ENCODE measurements at regions not wholly inside any gene's neighbourhood (a gene's known extent, or its start where the extent isn't known, plus 50 kb on each side); places are given as distances from the start of the nearest gene placed in this dataset.
"Not testable (repeated sequence)": the region's sequence is repeated elsewhere in the genome, so short reads cannot be mapped to it uniquely, and the experiment has no call there.

- 90% methylated on average over 3 of the region's 3 CpGs for WGBS
Observed at GRCh38 chr7:51455086-51455485, 138.5 kb upstream of the COBL start.

GRCh38 chr7:51452694-51453093 is 136.1 kb upstream of the COBL start:
- DNase-seq = no peak
- Histone ChIP-seq H3K4me1 (ENCODE audit: control insufficient read depth, insufficient read depth, low read length) (no peaks in the 10 kb centered on the region), H3K9me3 (ENCODE audit: control insufficient read depth, low read length) (no peaks in the 10 kb centered on the region), H3K27ac (ENCODE audit: low read length) (no peak overlapping the region), H3K27me3 (ENCODE audit: control insufficient read depth, insufficient read depth) (no peaks in the 10 kb centered on the region), H3K4me3 (ENCODE audit: low read length) (no peak overlapping the region)
- 80% methylated on average over 1 of the region's 1 CpG for WGBS
- intact Hi-C loops (cut with DNase I) = no loop called here
- ATAC-seq = peak in 1 of 2 donors; percentile 57

More at GRCh38 chr7:51455086-51455485, 138.5 kb upstream of the COBL start:
- Histone ChIP-seq H3K4me3 (ENCODE audit: low read length) (no peak overlapping the region), H3K9me3 (ENCODE audit: control insufficient read depth, low read length) (no peaks in the 10 kb centered on the region), H3K27ac (ENCODE audit: low read length) (no peak overlapping the region), H3K27me3 (ENCODE audit: control insufficient read depth, insufficient read depth) (no peaks in the 10 kb centered on the region), H3K4me1 (ENCODE audit: control insufficient read depth, insufficient read depth, low read length) (no peaks in the 10 kb centered on the region)
- ATAC-seq = no peak
- intact Hi-C loops (cut with DNase I) = no loop called here
- no peak for DNase-seq

- Histone ChIP-seq H3K27me3 (ENCODE audit: control insufficient read depth, insufficient read depth) (no peaks in the 10 kb centered on the region), H3K9me3 (ENCODE audit: control insufficient read depth, low read length) (no peaks in the 10 kb centered on the region), H3K4me3 (ENCODE audit: low read length) (no peak overlapping the region), H3K27ac (ENCODE audit: low read length) (no peak overlapping the region), H3K4me1 (ENCODE audit: control insufficient read depth, insufficient read depth, low read length) (no peaks in the 10 kb centered on the region)
- ATAC-seq (peak in 1 of 2 donors; percentile 27), DNase-seq (no peak)
- 65% methylated on average over 10 of the region's 10 CpGs for WGBS
- intact Hi-C loops (cut with DNase I) = no loop called here
Observed at GRCh38 chr7:51451751-51452476, 135.3 kb upstream of the COBL start.

GRCh38 chr7:51450541-51450940 is 133.9 kb upstream of the COBL start:
- ATAC-seq (no peak), DNase-seq (no peak)
- 83% methylated on average over 6 of the region's 6 CpGs for WGBS
- Histone ChIP-seq H3K27me3 (ENCODE audit: control insufficient read depth, insufficient read depth) (no peaks in the 10 kb centered on the region), H3K4me3 (ENCODE audit: low read length) (no peak overlapping the region), H3K4me1 (ENCODE audit: control insufficient read depth, insufficient read depth, low read length) (no peaks in the 10 kb centered on the region), H3K27ac (ENCODE audit: low read length) (no peak overlapping the region), H3K9me3 (ENCODE audit: control insufficient read depth, low read length) (no peaks in the 10 kb centered on the region)
- intact Hi-C loops (cut with DNase I) = no loop called here

- WGBS = 52% methylated on average over 5 of the region's 5 CpGs
- ATAC-seq = no peak
- Histone ChIP-seq H3K27ac (ENCODE audit: low read length) (no peak overlapping the region), H3K4me1 (ENCODE audit: control insufficient read depth, insufficient read depth, low read length) (no peaks in the 10 kb centered on the region), H3K9me3 (ENCODE audit: control insufficient read depth, low read length) (no peaks in the 10 kb centered on the region), H3K4me3 (ENCODE audit: low read length) (no peak overlapping the region), H3K27me3 (ENCODE audit: control insufficient read depth, insufficient read depth) (no peaks in the 10 kb centered on the region)
- no peak for DNase-seq
- intact Hi-C loops (cut with DNase I) = no loop called here
Observed at GRCh38 chr7:51446785-51447184, 130.2 kb upstream of the COBL start.

- intact Hi-C loops (cut with DNase I) = no loop called here
- no peak overlapping the region for H3K4me3 ChIP-seq (ENCODE audit: low read length)
- no peaks in the 10 kb centered on the region for H3K4me1 ChIP-seq (ENCODE audit: control insufficient read depth, insufficient read depth, low read length)
- H3K27me3 ChIP-seq (ENCODE audit: control insufficient read depth, insufficient read depth) = no peaks in the 10 kb centered on the region
- WGBS = 33% methylated on average over 11 of the region's 11 CpGs
- no peak for DNase-seq
- no peaks in the 10 kb centered on the region for H3K9me3 ChIP-seq (ENCODE audit: control insufficient read depth, low read length)
- no peak for ATAC-seq
- H3K27ac ChIP-seq (ENCODE audit: low read length) = no peak overlapping the region
Observed at GRCh38 chr7:51446356-51446755, 129.7 kb upstream of the COBL start.

GRCh38 chr7:51444936-51445335 is 128.3 kb upstream of the COBL start:
- Histone ChIP-seq H3K27ac (ENCODE audit: low read length) (no peak overlapping the region), H3K9me3 (ENCODE audit: control insufficient read depth, low read length) (no peaks in the 10 kb centered on the region), H3K4me3 (ENCODE audit: low read length) (no peak overlapping the region), H3K4me1 (ENCODE audit: control insufficient read depth, insufficient read depth, low read length) (no peaks in the 10 kb centered on the region), H3K27me3 (ENCODE audit: control insufficient read depth, insufficient read depth) (no peaks in the 10 kb centered on the region)
- no peak for ATAC-seq
- DNase-seq = no peak
- WGBS = 32% methylated on average over 1 of the region's 1 CpG
- intact Hi-C loops (cut with DNase I) = no loop called here

- Histone ChIP-seq H3K27me3 (ENCODE audit: control insufficient read depth, insufficient read depth) (no peaks in the 10 kb centered on the region), H3K27ac (ENCODE audit: low read length) (no peak overlapping the region), H3K4me3 (ENCODE audit: low read length) (no peak overlapping the region), H3K4me1 (ENCODE audit: control insufficient read depth, insufficient read depth, low read length) (no peaks in the 10 kb centered on the region), H3K9me3 (ENCODE audit: control insufficient read depth, low read length) (no peaks in the 10 kb centered on the region)
- DNase-seq = peak in 2 of 3 donors; percentile 21 to 69
- WGBS = 16% methylated on average over 13 of the region's 13 CpGs
- ATAC-seq = peak; percentile 42 to 47
- intact Hi-C loops (cut with DNase I) = no loop called here
Observed at GRCh38 chr7:51430480-51431086, 114.0 kb upstream of the COBL start.

GRCh38 chr7:51428217-51428887 is 111.7 kb upstream of the COBL start:
- 76% methylated on average over 8 of the region's 8 CpGs for WGBS
- H3K4me3 ChIP-seq (ENCODE audit: low read length) = no peak overlapping the region
- no peaks in the 10 kb centered on the region for H3K9me3 ChIP-seq (ENCODE audit: control insufficient read depth, low read length)
- no peaks in the 10 kb centered on the region for H3K27me3 ChIP-seq (ENCODE audit: control insufficient read depth, insufficient read depth)
- ATAC-seq (no peak), DNase-seq (no peak)
- H3K27ac ChIP-seq (ENCODE audit: low read length) = no peak overlapping the region
- no peaks in the 10 kb centered on the region for H3K4me1 ChIP-seq (ENCODE audit: control insufficient read depth, insufficient read depth, low read length)
- intact Hi-C loops (cut with DNase I) = no loop called here

- Histone ChIP-seq H3K4me1 (ENCODE audit: control insufficient read depth, insufficient read depth, low read length) (no peaks in the 10 kb centered on the region), H3K4me3 (ENCODE audit: low read length) (no peak overlapping the region), H3K27ac (ENCODE audit: low read length) (no peak overlapping the region), H3K27me3 (ENCODE audit: control insufficient read depth, insufficient read depth) (no peaks in the 10 kb centered on the region), H3K9me3 (ENCODE audit: control insufficient read depth, low read length) (no peaks in the 10 kb centered on the region)
- WGBS = 84% methylated on average over 12 of the region's 12 CpGs
- ATAC-seq (no peak), DNase-seq (no peak)
- intact Hi-C loops (cut with DNase I) = no loop called here
Observed at GRCh38 chr7:51426163-51426562, 109.6 kb upstream of the COBL start.

- intact Hi-C loops (cut with DNase I); H3K27ac ChIP-seq (ENCODE audit: low read length); ATAC-seq; H3K27me3 ChIP-seq (ENCODE audit: control insufficient read depth, insufficient read depth); H3K4me1 ChIP-seq (ENCODE audit: control insufficient read depth, insufficient read depth, low read length); H3K4me3 ChIP-seq (ENCODE audit: low read length); DNase-seq; H3K9me3 ChIP-seq (ENCODE audit: control insufficient read depth, low read length): not testable (repeated sequence)
- WGBS = no CpG with 5 or more reads among the region's 3 CpGs
Observed at GRCh38 chr7:51409934-51410333, 93.3 kb upstream of the COBL start.
